Neuron (in vitro differentiated cells): ENCODE measurements at regions not wholly inside any gene's neighbourhood (a gene's known extent, or its start where the extent isn't known, plus 50 kb on each side); places are given as distances from the start of the nearest gene placed in this dataset.

Source experiments
- H2AFZ ChIP-seq: one replicate; pipeline ENCODE4 v1.6.1; 2013; ENCODE audit warnings: low read depth, mild to moderate bottlenecking, inconsistent platforms, low read length, moderate library complexity
- H3K27me3 ChIP-seq: one replicate; pipeline ENCODE4 v1.6.1; 2013; ENCODE audit warnings: low read length; ENCODE audit not compliant: insufficient read depth
- H3K36me3 ChIP-seq: one replicate; pipeline ENCODE4 v1.6.1; 2013; ENCODE audit warnings: low read length; ENCODE audit not compliant: insufficient read depth
- H3K4me1 ChIP-seq: one replicate; pipeline ENCODE4 v1.6.1; 2013; ENCODE audit warnings: low read length; ENCODE audit not compliant: insufficient read depth
- H3K4me3 ChIP-seq: 2 replicates; pipeline ENCODE4 v1.5.1; 2013; ENCODE audit warnings: mild to moderate bottlenecking, low read length, moderate library complexity
- H3K9me3 ChIP-seq: one replicate; pipeline ENCODE4 v1.6.1; 2013; ENCODE audit warnings: low read length

DNA sequence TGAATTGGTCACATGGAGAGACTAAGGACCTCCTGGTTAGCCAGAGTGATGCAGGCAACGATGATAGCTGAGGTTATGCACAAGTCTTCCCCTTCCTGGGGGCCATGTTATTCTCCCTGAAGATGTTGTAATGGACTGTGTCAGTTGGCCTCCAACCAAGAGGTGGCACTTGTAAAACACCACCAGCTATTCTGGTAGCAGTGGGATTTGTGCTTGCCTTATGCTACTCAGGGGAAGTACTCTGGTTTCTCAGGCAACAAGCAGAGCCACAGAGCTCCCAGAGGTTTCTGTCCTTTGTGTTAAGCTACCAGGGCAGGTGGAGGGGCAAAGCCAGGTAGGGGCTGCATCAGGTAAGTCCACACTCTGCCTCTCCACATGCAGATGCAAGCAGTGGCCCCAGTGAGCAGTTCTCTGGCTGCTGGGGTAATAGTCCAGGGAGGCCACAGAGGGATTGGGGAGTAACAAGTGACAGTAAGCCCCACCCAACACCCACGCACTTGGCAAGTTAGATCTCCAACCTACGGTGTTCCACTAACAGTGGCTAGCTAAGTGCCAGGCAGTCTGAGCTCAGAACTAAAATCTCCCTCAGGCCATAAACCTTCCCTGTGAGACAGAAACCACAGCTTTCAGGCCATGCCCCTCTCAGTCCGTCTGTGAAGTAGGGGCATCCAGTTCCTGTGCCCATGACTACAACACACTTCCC lies 99.7 kb downstream of the RND3 start:
- no peak overlapping the region for H2AFZ ChIP-seq
- H3K9me3 ChIP-seq: no peaks in the 10 kb centered on the region
- H3K36me3 ChIP-seq: no peaks in the 10 kb centered on the region
- no peak overlapping the region for H3K4me3 ChIP-seq
- peaks cover 21% of the 10 kb centered on the region for H3K4me1 ChIP-seq
- H3K27me3 ChIP-seq: no peaks in the 10 kb centered on the region

DNA sequence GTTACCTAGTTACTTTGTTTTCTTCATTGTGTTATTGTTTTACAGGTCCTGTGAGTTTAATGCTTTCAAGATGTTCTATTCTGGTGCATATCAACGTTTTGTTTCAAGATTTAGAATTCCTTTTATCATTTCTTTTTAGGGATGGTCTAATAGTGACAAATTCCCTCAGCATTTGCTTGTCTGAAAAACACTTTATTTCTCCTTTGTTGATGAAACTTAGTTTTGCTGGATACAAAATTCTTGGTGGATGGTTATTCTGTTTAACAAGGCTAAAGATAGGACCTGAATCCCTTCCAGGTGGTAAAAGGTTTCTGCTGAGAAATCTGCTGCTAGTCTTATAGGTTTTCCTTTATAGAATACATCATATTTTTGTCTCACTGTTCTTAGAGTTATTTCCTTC lies 102.3 kb downstream of the RND3 start:
- H3K4me3 ChIP-seq: no peak overlapping the region
- H3K9me3 ChIP-seq: no peaks in the 10 kb centered on the region
- no peak overlapping the region for H2AFZ ChIP-seq
- H3K27me3 ChIP-seq: no peaks in the 10 kb centered on the region
- no peaks in the 10 kb centered on the region for H3K4me1 ChIP-seq
- H3K36me3 ChIP-seq: no peaks in the 10 kb centered on the region

DNA sequence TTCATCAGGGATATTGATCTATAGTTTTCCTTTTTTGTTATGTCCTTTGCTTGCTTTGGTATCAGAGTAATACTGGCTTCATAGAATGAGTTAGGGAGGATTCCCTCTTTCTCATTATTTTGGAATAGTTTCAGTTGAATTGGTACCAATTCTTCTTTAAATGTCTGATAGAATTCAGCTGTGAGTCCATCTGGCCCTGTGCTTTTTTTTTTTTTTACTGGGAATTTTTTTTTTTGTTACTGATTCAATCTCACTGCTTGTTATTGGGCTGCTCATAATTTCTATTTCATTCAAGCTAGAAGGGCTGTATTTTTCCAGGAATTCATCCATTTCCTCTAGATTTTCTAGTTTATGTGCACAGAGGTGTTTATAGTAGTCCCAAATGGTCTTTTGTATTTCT lies 103.9 kb downstream of the RND3 start:
- no peak overlapping the region for H3K4me3 ChIP-seq
- no peaks in the 10 kb centered on the region for H3K36me3 ChIP-seq
- H2AFZ ChIP-seq: no peak overlapping the region
- no peaks in the 10 kb centered on the region for H3K4me1 ChIP-seq
- H3K9me3 ChIP-seq: no peaks in the 10 kb centered on the region
- H3K27me3 ChIP-seq: no peaks in the 10 kb centered on the region

DNA sequence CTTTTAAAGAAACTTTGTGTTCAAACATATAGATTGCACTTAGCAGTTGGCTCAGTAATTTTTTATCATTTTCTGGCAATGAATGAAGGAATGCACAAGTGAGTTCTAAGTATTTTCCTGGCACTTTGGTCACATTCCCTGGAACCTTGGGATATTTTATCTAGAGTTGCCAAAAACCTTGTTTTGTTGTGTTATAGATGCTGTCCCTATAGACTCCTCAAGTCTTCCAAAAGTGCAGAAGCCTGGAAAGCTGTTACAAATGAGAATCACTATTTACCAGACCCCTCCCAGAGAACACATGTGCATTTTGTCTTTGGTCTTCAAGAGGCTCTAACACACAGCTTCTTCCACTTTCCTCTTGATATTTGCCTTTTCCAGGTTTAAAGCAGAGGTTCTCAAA lies 108.3 kb downstream of the RND3 start:
- H2AFZ ChIP-seq: no peak overlapping the region
- H3K27me3 ChIP-seq: no peaks in the 10 kb centered on the region
- H3K4me3 ChIP-seq: no peak overlapping the region
- H3K4me1 ChIP-seq: peaks cover 30% of the 10 kb centered on the region
- no peaks in the 10 kb centered on the region for H3K9me3 ChIP-seq
- no peaks in the 10 kb centered on the region for H3K36me3 ChIP-seq

DNA sequence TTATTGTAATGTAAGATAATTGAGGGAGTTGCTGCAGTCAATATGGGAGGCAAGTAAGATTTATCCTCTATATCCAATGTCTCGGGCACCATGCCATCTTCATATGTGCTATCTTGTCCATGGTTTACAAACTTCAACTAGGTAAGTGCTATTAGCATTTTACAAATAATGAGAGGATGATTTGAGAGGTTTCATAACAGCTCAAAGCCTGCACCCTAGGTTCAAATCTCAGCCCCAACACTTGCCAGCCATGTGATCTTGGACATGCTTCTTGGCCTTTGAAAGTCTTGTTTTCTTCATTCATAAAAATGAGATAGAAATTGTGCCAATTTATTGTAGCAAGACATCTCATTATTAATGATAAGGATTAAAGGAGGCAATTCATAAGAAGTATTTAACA lies 108.8 kb downstream of the RND3 start:
- no peaks in the 10 kb centered on the region for H3K27me3 ChIP-seq

DNA sequence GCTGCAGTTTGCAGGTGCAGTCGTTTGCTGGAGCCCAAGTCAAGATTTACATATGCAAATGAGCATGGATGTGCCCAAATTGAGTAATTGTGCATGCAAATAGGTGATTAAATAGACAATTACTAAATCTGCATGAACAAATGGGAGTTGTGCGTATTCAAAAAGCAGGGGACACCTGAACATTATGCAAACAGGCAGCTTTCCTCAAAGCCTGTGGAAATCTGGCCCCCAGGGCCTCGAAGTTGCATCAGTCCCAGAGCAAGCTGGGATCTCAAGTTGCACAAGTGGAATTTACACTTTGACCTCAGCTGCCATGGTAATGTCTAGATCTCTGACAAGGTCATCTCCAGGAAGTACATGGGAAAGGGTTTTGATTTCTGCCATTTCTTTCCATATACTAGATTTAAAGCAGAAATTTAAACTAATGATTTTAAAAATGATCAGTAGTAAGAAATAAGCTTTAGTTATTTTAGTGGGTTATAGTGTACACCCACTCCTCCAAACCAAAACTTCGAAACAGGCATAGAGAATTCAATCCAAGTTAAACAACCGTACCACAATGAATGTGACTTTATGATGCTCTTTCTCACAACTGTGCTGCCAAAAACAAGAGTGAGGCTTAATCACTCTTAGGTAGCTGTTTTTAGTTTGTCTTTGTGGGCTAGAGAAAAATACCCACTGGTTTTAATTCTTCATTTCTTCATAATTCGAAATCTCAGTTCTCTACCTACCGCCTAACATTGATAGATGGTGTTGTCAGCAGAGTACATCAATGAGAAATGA lies 110.7 kb downstream of the RND3 start:
- no peak overlapping the region for H3K4me3 ChIP-seq
- H2AFZ ChIP-seq: no peak overlapping the region
- H3K36me3 ChIP-seq: no peaks in the 10 kb centered on the region
- peaks cover 3% of the 10 kb centered on the region for H3K9me3 ChIP-seq
- H3K4me1 ChIP-seq: peaks cover 30% of the 10 kb centered on the region
- H3K27me3 ChIP-seq: no peaks in the 10 kb centered on the region

More for the DNA sequence above, 108.8 kb downstream of the RND3 start:
- Histone ChIP-seq H3K4me3 (no peak overlapping the region), H3K9me3 (no peaks in the 10 kb centered on the region), H3K36me3 (no peaks in the 10 kb centered on the region), H3K4me1 (peaks cover 30% of the 10 kb centered on the region), H2AFZ (no peak overlapping the region)

DNA sequence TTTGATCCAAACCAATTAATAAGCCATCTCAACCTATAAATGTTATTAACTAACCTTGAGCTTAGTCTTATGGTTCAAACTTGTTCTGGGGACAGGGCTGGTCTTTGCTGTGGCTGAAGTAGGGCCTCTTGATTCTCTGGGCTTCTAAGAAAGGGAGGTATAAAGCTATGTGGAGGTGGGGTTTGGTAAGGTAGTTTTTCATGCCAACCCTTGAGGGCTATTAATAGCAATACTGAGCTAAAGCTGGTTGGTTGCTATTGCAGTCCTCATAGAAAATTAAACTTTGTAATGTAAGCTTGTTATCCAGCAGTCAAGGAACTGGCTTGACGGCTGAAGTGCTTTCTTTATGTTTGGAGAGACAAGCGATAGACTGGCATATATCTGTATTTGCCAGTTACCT lies 112.1 kb downstream of the RND3 start:
- Histone ChIP-seq H3K36me3 (no peaks in the 10 kb centered on the region), H3K9me3 (peaks cover 3% of the 10 kb centered on the region), H3K4me1 (peaks cover 30% of the 10 kb centered on the region), H2AFZ (no peak overlapping the region), H3K27me3 (no peaks in the 10 kb centered on the region), H3K4me3 (no peak overlapping the region)

DNA sequence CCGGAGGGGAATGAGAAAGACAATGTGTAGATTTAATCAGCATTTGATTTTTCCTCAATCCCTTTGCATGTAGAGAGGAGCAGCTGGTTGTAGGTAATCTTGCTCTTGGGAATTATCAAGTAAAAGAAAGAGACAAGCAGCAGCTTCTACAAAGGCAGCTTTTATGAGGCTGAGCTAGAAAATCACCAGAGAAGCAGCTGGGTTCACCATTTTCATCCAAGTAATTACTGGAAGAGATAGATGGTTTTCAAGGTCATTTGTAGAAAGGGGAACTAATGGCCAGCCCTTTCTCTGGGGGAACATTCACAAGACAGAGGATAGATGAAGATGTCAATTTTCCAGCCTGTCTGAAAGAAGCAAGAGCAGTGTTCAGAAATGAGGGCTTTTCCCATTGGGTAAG lies 113.0 kb downstream of the RND3 start:
- H3K36me3 ChIP-seq: no peaks in the 10 kb centered on the region
- no peaks in the 10 kb centered on the region for H3K27me3 ChIP-seq
- no peak overlapping the region for H3K4me3 ChIP-seq
- no peak overlapping the region for H2AFZ ChIP-seq
- peaks cover 3% of the 10 kb centered on the region for H3K9me3 ChIP-seq
- peaks cover 30% of the 10 kb centered on the region for H3K4me1 ChIP-seq

DNA sequence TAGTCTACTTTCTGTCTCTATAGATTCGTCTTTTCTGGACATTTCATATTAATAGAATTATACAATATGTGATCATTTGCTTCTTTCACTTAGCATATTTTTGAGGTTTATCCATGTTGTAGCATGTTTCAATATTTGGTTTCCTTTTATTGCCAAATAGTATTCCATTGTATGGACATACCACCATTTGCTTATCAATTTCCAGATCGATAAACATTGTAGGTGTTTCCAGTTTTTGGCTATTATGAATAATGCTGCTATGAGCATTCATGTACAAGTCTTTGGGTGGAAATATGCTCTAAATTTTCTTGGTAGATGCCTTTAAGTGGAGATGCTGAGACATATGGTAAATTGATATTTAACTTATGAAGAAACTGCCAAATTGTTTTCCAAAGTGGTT lies 114.1 kb downstream of the RND3 start:
- H3K9me3 ChIP-seq: peaks cover 3% of the 10 kb centered on the region
- no peaks in the 10 kb centered on the region for H3K27me3 ChIP-seq
- no peaks in the 10 kb centered on the region for H3K36me3 ChIP-seq
- no peak overlapping the region for H3K4me3 ChIP-seq
- H3K4me1 ChIP-seq: peaks cover 30% of the 10 kb centered on the region
- no peak overlapping the region for H2AFZ ChIP-seq

DNA sequence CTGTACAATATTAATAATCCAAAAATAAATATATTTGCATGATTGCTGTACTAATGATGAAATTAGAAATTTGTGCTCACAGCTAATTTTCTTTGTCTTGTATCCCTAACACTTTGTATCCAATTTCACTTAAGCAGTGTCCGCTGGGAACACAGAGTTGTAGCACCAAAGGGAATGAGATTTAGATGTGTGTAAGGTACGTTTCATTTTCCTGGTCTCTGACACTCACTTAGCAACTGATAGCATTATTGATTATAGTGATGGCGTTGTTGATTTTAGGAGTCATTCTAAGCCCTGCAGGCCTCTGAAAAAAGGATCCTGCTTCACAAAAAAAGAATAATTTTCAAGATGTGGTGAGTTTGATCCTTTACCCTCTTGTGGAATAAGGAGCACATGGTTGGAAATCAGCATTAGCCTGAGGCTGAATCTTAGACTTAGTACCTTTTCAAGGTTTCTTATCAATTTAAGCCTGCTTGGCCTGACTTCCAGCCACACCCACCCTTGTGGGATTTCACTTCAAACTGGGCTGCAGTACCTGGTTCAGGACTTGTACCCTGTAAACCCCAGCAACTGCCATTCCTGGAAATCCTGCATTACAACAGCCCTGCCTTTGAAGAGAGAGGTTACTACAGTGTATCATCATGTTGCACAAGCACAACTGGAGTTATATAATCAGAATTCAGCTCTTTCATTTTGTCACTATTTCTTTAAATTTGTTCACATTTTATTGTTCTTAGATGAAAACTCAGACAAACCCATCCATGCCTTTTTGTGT lies 116.2 kb downstream of the RND3 start:
- no peak overlapping the region for H3K4me3 ChIP-seq
- H3K9me3 ChIP-seq: peaks cover 3% of the 10 kb centered on the region
- H3K4me1 ChIP-seq: peaks cover 14% of the 10 kb centered on the region
- H2AFZ ChIP-seq: no peak overlapping the region
- H3K27me3 ChIP-seq: no peaks in the 10 kb centered on the region
- no peaks in the 10 kb centered on the region for H3K36me3 ChIP-seq

DNA sequence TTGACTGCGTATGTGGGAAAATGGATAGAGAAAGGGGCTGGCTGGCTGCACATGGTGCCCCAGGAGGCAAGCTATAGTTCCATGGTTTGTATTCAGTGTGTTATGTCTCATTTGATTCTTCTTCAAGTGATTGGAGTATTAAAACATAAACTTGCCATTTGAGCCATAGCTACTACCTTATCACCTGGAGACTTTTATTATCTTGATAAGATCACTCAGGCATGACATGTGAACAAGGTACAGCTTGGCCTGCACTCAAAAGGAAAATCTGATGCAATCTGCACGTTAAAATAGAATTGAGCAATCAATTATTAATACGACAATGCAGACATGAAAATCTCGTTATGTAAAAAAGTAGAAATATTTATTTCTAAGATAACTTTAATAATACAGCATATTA lies 116.9 kb downstream of the RND3 start:
- H3K27me3 ChIP-seq: no peaks in the 10 kb centered on the region

DNA sequence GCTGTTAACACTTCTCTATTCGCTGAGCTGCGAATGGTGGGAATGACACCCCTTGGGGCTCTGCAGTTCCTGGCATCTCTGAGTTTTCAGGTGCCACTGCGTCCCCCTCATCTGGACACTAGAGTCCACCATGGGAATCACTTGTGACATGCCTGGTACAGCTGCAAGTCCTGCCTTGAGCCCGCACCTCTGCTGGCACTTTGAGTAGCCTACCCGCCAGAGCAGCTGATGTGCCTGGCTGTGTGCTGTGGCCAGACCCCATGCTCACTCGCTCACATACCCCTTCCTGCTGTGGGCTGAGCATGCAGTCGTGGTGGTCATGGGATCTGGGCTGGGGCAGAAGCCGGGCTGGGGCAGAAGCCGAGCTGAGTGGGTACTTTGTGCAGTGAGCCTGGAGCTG lies 117.6 kb downstream of the RND3 start:
- Histone ChIP-seq H3K9me3 (peaks cover 3% of the 10 kb centered on the region), H2AFZ (no peak overlapping the region), H3K4me3 (no peak overlapping the region), H3K4me1 (peaks cover 3% of the 10 kb centered on the region), H3K36me3 (no peaks in the 10 kb centered on the region), H3K27me3 (no peaks in the 10 kb centered on the region)

More for the DNA sequence above, 116.9 kb downstream of the RND3 start:
- Histone ChIP-seq H3K4me1 (peaks cover 8% of the 10 kb centered on the region), H3K36me3 (no peaks in the 10 kb centered on the region), H2AFZ (no peak overlapping the region), H3K4me3 (no peak overlapping the region), H3K9me3 (peaks cover 3% of the 10 kb centered on the region)

DNA sequence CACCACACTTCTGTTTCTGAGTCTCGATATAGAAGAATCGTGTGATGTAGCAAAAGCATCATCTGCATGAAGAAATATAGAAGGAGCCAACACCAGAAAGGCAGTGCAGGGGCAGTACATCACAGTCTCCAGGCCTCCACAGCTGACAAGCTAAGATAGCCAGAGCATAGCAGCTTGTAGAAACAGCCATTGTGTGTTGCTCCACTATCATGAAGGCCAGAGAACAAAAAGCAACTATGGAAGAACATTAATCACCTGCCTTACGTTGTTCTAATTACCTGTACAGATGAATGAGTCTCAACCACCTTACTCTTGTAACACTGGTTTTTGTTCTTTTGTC lies 129.0 kb downstream of the RND3 start:
- H3K9me3 ChIP-seq: peaks cover 3% of the 10 kb centered on the region
- H3K4me1 ChIP-seq: peaks cover 5% of the 10 kb centered on the region
- no peak overlapping the region for H3K4me3 ChIP-seq
- no peak overlapping the region for H2AFZ ChIP-seq
- H3K36me3 ChIP-seq: no peaks in the 10 kb centered on the region
- H3K27me3 ChIP-seq: no peaks in the 10 kb centered on the region
